Lower leg skin (tissue), 3 donors: ENCODE measurements at regions not wholly inside any gene's neighbourhood (a gene's known extent, or its start where the extent isn't known, plus 50 kb on each side); places are given as distances from the start of the nearest gene placed in this dataset.

Experiments
- POLR2A ChIP-seq, 2 donors: fragments of 450-650 bp; IDR thresholded peaks; one replicate each; pipeline ENCODE4 v1.6.1; 2016 to 2017; ENCODE audit warnings: antibody characterized with exemption in 2 of 2, mild to moderate bottlenecking in 1 of 2, moderate library complexity in 1 of 2
- TF ChIP-seq, protein P1 (sequence below), 3 donors: fragments of 450-650 bp; IDR thresholded peaks; one replicate each; pipeline ENCODE4 v1.5.1; 2016; ENCODE audit warnings: antibody characterized with exemption in 3 of 3, mild to moderate bottlenecking in 3 of 3, moderate library complexity in 2 of 3

DNA sequence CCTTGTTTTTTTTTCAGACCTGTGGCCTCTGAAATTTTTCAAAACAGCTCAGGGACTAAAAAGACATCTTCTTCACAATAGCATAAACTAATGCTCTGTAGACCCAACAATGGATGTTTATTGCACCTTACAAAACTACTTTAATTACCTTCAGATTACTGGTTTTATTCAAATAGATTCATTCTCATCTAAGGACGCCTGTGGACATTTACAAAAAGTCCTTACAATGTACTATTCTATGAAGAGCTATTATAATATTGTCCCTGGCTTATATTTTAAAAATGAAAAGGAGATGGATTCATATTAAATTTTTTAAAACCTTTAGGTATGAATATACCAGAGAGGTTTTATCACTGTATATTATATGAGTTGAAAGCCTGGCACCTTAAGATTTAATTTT is 238.4 kb upstream of the NR5A2 start:
- TF ChIP-seq, protein P1, sequence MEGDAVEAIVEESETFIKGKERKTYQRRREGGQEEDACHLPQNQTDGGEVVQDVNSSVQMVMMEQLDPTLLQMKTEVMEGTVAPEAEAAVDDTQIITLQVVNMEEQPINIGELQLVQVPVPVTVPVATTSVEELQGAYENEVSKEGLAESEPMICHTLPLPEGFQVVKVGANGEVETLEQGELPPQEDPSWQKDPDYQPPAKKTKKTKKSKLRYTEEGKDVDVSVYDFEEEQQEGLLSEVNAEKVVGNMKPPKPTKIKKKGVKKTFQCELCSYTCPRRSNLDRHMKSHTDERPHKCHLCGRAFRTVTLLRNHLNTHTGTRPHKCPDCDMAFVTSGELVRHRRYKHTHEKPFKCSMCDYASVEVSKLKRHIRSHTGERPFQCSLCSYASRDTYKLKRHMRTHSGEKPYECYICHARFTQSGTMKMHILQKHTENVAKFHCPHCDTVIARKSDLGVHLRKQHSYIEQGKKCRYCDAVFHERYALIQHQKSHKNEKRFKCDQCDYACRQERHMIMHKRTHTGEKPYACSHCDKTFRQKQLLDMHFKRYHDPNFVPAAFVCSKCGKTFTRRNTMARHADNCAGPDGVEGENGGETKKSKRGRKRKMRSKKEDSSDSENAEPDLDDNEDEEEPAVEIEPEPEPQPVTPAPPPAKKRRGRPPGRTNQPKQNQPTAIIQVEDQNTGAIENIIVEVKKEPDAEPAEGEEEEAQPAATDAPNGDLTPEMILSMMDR (IDR thresholded peaks at IDR 0.05) = no peak
- no peak for TF ChIP-seq POLR2A (IDR thresholded peaks at IDR 0.05)
